ENCODE measurements at regions not wholly inside any gene's neighbourhood (a gene's known extent, or its start where the extent isn't known, plus 50 kb on each side); places are given as distances from the start of the nearest gene placed in this dataset.

- Mint-ChIP-seq H3K36me3 (no peaks in the 10 kb centered on the region), H3K27me3 (no peaks in the 10 kb centered on the region), H3K9me3 (peaks cover 3 to 22% (median 11%) of the 10 kb centered on the region in 3 donors), H3K4me3 (no peak overlapping the region), H3K4me1 (no peaks in the 10 kb centered on the region), H3K27ac (no peak overlapping the region)
- H3K4me3 ChIP-seq (ENCODE audit: control insufficient read depth in 1 of 2, extremely low read depth in 1 of 2, low read length in 1 of 2) = no peak overlapping the region
- ChIA-PET CTCF (interaction anchor here in 1 of 2 donors (0.6 kb wide), 1 partner anchor 1018 kb away, joined by 4 read pairs; no protein-coding TSS in a partner anchor), POLR2A (no interaction called here)
- H3K27me3 ChIP-seq (replicated peaks in 1 of 2; ENCODE audit: control insufficient read depth in 2 of 2, extremely low read depth in 1 of 2, insufficient read depth in 2 of 2, low read length in 1 of 2) = no peaks in the 10 kb centered on the region
- H3K36me3 ChIP-seq (ENCODE audit: control insufficient read depth in 2 of 2, extremely low read depth in 1 of 2, insufficient read depth in 1 of 2, low read length in 1 of 2) = no peaks in the 10 kb centered on the region
- DNase-seq = no peak
- no peaks in the 10 kb centered on the region for H3K4me1 ChIP-seq (ENCODE audit: control insufficient read depth in 1 of 2, extremely low read depth in 1 of 2, insufficient read depth in 2 of 2, low read length in 2 of 2)
- H3K27ac ChIP-seq (ENCODE audit: low read length) = no peak overlapping the region
- no peak for ATAC-seq (replicated peaks in 1 of 4)
- no peaks in the 10 kb centered on the region for H3K9me3 ChIP-seq
These were observed 202.0 kb upstream of the GRID2 start for GRCh38 chr4:92101737-92102172.

- no peaks in the 10 kb centered on the region for H3K4me1 ChIP-seq (ENCODE audit: control insufficient read depth in 1 of 2, extremely low read depth in 1 of 2, insufficient read depth in 2 of 2, low read length in 2 of 2)
- Mint-ChIP-seq H3K27me3 (no peaks in the 10 kb centered on the region), H3K9me3 (peaks cover 3 to 11% (median 11%) of the 10 kb centered on the region in 3 donors), H3K4me3 (no peak overlapping the region), H3K4me1 (no peaks in the 10 kb centered on the region), H3K27ac (no peak overlapping the region), H3K36me3 (no peaks in the 10 kb centered on the region)
- ChIA-PET CTCF (no interaction called here), POLR2A (no interaction called here)
- no peaks in the 10 kb centered on the region for H3K9me3 ChIP-seq
- no peaks in the 10 kb centered on the region for H3K36me3 ChIP-seq (ENCODE audit: control insufficient read depth in 2 of 2, extremely low read depth in 1 of 2, insufficient read depth in 1 of 2, low read length in 1 of 2)
- no peak overlapping the region for H3K27ac ChIP-seq (ENCODE audit: low read length)
- H3K27me3 ChIP-seq (replicated peaks in 1 of 2; ENCODE audit: control insufficient read depth in 2 of 2, extremely low read depth in 1 of 2, insufficient read depth in 2 of 2, low read length in 1 of 2) = no peaks in the 10 kb centered on the region
- no peak overlapping the region for H3K4me3 ChIP-seq (ENCODE audit: control insufficient read depth in 1 of 2, extremely low read depth in 1 of 2, low read length in 1 of 2)
- DNase-seq = no peak
- WGBS (ENCODE audit: insufficient coverage) = no CpG with 5 or more reads among the region's 2 CpGs
- no peak for ATAC-seq (replicated peaks in 1 of 4)
These were observed 199.3 kb upstream of the GRID2 start for GRCh38 chr4:92104506-92104905.

GRCh38 chr4:92106816-92107215 is 196.9 kb upstream of the GRID2 start:
- ChIA-PET CTCF (no interaction called here), POLR2A (no interaction called here)
- WGBS (ENCODE audit: insufficient coverage) = no CpG with 5 or more reads among the region's 2 CpGs
- H3K9me3 ChIP-seq = no peaks in the 10 kb centered on the region
- Mint-ChIP-seq H3K4me3 (no peak overlapping the region), H3K9me3 (peaks cover 3 to 9% (median 4%) of the 10 kb centered on the region in 3 donors), H3K27ac (no peak overlapping the region), H3K36me3 (no peaks in the 10 kb centered on the region), H3K4me1 (no peaks in the 10 kb centered on the region), H3K27me3 (no peaks in the 10 kb centered on the region)
- H3K27ac ChIP-seq (ENCODE audit: low read length) = no peak overlapping the region
- no peaks in the 10 kb centered on the region for H3K36me3 ChIP-seq (ENCODE audit: control insufficient read depth in 2 of 2, extremely low read depth in 1 of 2, insufficient read depth in 1 of 2, low read length in 1 of 2)
- H3K4me1 ChIP-seq (ENCODE audit: control insufficient read depth in 1 of 2, extremely low read depth in 1 of 2, insufficient read depth in 2 of 2, low read length in 2 of 2) = no peaks in the 10 kb centered on the region
- DNase-seq (no peak), ATAC-seq (replicated peaks in 1 of 4) (no peak)
- H3K27me3 ChIP-seq (replicated peaks in 1 of 2; ENCODE audit: control insufficient read depth in 2 of 2, extremely low read depth in 1 of 2, insufficient read depth in 2 of 2, low read length in 1 of 2) = no peaks in the 10 kb centered on the region
- no peak overlapping the region for H3K4me3 ChIP-seq (ENCODE audit: control insufficient read depth in 1 of 2, extremely low read depth in 1 of 2, low read length in 1 of 2)

- H3K36me3 ChIP-seq (ENCODE audit: control insufficient read depth in 2 of 2, extremely low read depth in 1 of 2, insufficient read depth in 1 of 2, low read length in 1 of 2) = no peaks in the 10 kb centered on the region
- ATAC-seq (replicated peaks in 1 of 4) (no peak), DNase-seq (no peak)
- H3K4me3 Mint-ChIP-seq = no peak overlapping the region
- no peaks in the 10 kb centered on the region for H3K36me3 Mint-ChIP-seq
- no CpG with 5 or more reads among the region's 2 CpGs for WGBS (ENCODE audit: insufficient coverage)
- H3K4me1 Mint-ChIP-seq = no peaks in the 10 kb centered on the region
- ChIA-PET CTCF (no interaction called here), POLR2A (no interaction called here)
- no peak overlapping the region for H3K27ac Mint-ChIP-seq
- H3K4me1 ChIP-seq (ENCODE audit: control insufficient read depth in 1 of 2, extremely low read depth in 1 of 2, insufficient read depth in 2 of 2, low read length in 2 of 2) = no peaks in the 10 kb centered on the region
- H3K9me3 Mint-ChIP-seq = peaks cover 0 to 9% (median 5%) of the 10 kb centered on the region in 3 donors
- no peak overlapping the region for H3K27ac ChIP-seq (ENCODE audit: low read length)
- no peaks in the 10 kb centered on the region for H3K27me3 ChIP-seq (replicated peaks in 1 of 2; ENCODE audit: control insufficient read depth in 2 of 2, extremely low read depth in 1 of 2, insufficient read depth in 2 of 2, low read length in 1 of 2)
- H3K9me3 ChIP-seq = no peaks in the 10 kb centered on the region
- no peak overlapping the region for H3K4me3 ChIP-seq (ENCODE audit: control insufficient read depth in 1 of 2, extremely low read depth in 1 of 2, low read length in 1 of 2)
- no peaks in the 10 kb centered on the region for H3K27me3 Mint-ChIP-seq
These were observed 192.3 kb upstream of the GRID2 start for GRCh38 chr4:92111493-92111892.

- H3K27ac Mint-ChIP-seq = no peak overlapping the region
- Histone ChIP-seq H3K27me3 (replicated peaks in 1 of 2; ENCODE audit: control insufficient read depth in 2 of 2, extremely low read depth in 1 of 2, insufficient read depth in 2 of 2, low read length in 1 of 2) (no peaks in the 10 kb centered on the region), H3K4me1 (ENCODE audit: control insufficient read depth in 1 of 2, extremely low read depth in 1 of 2, insufficient read depth in 2 of 2, low read length in 2 of 2) (no peaks in the 10 kb centered on the region), H3K9me3 (no peaks in the 10 kb centered on the region), H3K27ac (ENCODE audit: low read length) (no peak overlapping the region), H3K36me3 (ENCODE audit: control insufficient read depth in 2 of 2, extremely low read depth in 1 of 2, insufficient read depth in 1 of 2, low read length in 1 of 2) (no peaks in the 10 kb centered on the region), H3K4me3 (ENCODE audit: control insufficient read depth in 1 of 2, extremely low read depth in 1 of 2, low read length in 1 of 2) (no peak overlapping the region)
- ChIA-PET CTCF (no interaction called here), POLR2A (interaction anchor here in 1 of 2 donors (0.5 to 0.6 kb wide), 2 partner anchors 251 to 255 kb away, joined by 3 to 9 read pairs; no protein-coding TSS in a partner anchor)
- 88% methylated on average over 1 of the region's 2 CpGs for WGBS (ENCODE audit: insufficient coverage)
- ATAC-seq (replicated peaks in 1 of 4) (no peak), DNase-seq (no peak)
- H3K9me3 Mint-ChIP-seq = peaks cover 4 to 13% (median 13%) of the 10 kb centered on the region in 3 donors
- no peaks in the 10 kb centered on the region for H3K4me1 Mint-ChIP-seq
- no peaks in the 10 kb centered on the region for H3K36me3 Mint-ChIP-seq
- H3K4me3 Mint-ChIP-seq = no peak overlapping the region
- no peaks in the 10 kb centered on the region for H3K27me3 Mint-ChIP-seq
These were observed 191.0 kb upstream of the GRID2 start for GRCh38 chr4:92112805-92113204.

- H3K4me1 Mint-ChIP-seq = no peaks in the 10 kb centered on the region
- CTCF ChIA-PET = no interaction called here
- 75% methylated on average over 4 of the region's 6 CpGs for WGBS (ENCODE audit: insufficient coverage)
These were observed 182.8 kb upstream of the GRID2 start for GRCh38 chr4:92120810-92121498.

GRCh38 chr4:92122911-92123310 is 180.9 kb upstream of the GRID2 start:
- H3K27ac Mint-ChIP-seq = no peak overlapping the region
- POLR2A ChIA-PET = no interaction called here
- CTCF ChIA-PET = no interaction called here

More at GRCh38 chr4:92120810-92121498, 182.8 kb upstream of the GRID2 start:
- H3K9me3 ChIP-seq = no peaks in the 10 kb centered on the region
- H3K36me3 Mint-ChIP-seq = no peaks in the 10 kb centered on the region
- H3K27ac ChIP-seq (ENCODE audit: low read length) = no peak overlapping the region
- H3K4me3 Mint-ChIP-seq = no peak overlapping the region
- no peaks in the 10 kb centered on the region for H3K27me3 ChIP-seq (replicated peaks in 1 of 2; ENCODE audit: control insufficient read depth in 2 of 2, extremely low read depth in 1 of 2, insufficient read depth in 2 of 2, low read length in 1 of 2)
- DNase-seq = no peak
- POLR2A ChIA-PET = no interaction called here
- no peak overlapping the region for H3K4me3 ChIP-seq (ENCODE audit: control insufficient read depth in 1 of 2, extremely low read depth in 1 of 2, low read length in 1 of 2)
- no peaks in the 10 kb centered on the region for H3K36me3 ChIP-seq (ENCODE audit: control insufficient read depth in 2 of 2, extremely low read depth in 1 of 2, insufficient read depth in 1 of 2, low read length in 1 of 2)
- H3K4me1 ChIP-seq (ENCODE audit: control insufficient read depth in 1 of 2, extremely low read depth in 1 of 2, insufficient read depth in 2 of 2, low read length in 2 of 2) = no peaks in the 10 kb centered on the region
- ATAC-seq (replicated peaks in 1 of 4) = no peak
- no peak overlapping the region for H3K27ac Mint-ChIP-seq
- H3K9me3 Mint-ChIP-seq = peaks cover 15 to 21% (median 18%) of the 10 kb centered on the region in 3 donors
- no peaks in the 10 kb centered on the region for H3K27me3 Mint-ChIP-seq

More at GRCh38 chr4:92122911-92123310, 180.9 kb upstream of the GRID2 start:
- H3K4me1 Mint-ChIP-seq = no peaks in the 10 kb centered on the region
- DNase-seq = no peak
- H3K9me3 Mint-ChIP-seq = peaks cover 13 to 16% (median 15%) of the 10 kb centered on the region in 3 donors
- Histone ChIP-seq H3K27me3 (replicated peaks in 1 of 2; ENCODE audit: control insufficient read depth in 2 of 2, extremely low read depth in 1 of 2, insufficient read depth in 2 of 2, low read length in 1 of 2) (no peaks in the 10 kb centered on the region), H3K9me3 (no peaks in the 10 kb centered on the region), H3K36me3 (ENCODE audit: control insufficient read depth in 2 of 2, extremely low read depth in 1 of 2, insufficient read depth in 1 of 2, low read length in 1 of 2) (no peaks in the 10 kb centered on the region), H3K4me3 (ENCODE audit: control insufficient read depth in 1 of 2, extremely low read depth in 1 of 2, low read length in 1 of 2) (no peak overlapping the region), H3K4me1 (ENCODE audit: control insufficient read depth in 1 of 2, extremely low read depth in 1 of 2, insufficient read depth in 2 of 2, low read length in 2 of 2) (no peaks in the 10 kb centered on the region), H3K27ac (ENCODE audit: low read length) (no peak overlapping the region)
- WGBS (ENCODE audit: insufficient coverage) = no CpG with 5 or more reads among the region's 3 CpGs
- no peak overlapping the region for H3K4me3 Mint-ChIP-seq
- no peaks in the 10 kb centered on the region for H3K27me3 Mint-ChIP-seq
- H3K36me3 Mint-ChIP-seq = no peaks in the 10 kb centered on the region
- no peak for ATAC-seq (replicated peaks in 1 of 4)

All from T-cell (primary cell).